HEK293T (cell line): ENCODE measurements at regions not wholly inside any gene's neighbourhood (a gene's known extent, or its start where the extent isn't known, plus 50 kb on each side); places are given as distances from the start of the nearest gene placed in this dataset.

Source experiments
- BHLHE40 ChIP-seq: fragments of 450-650 bp; IDR thresholded peaks from 2 replicates; pipeline ENCODE4 v1.6.1; 2016; ENCODE audit warnings: mild to moderate bottlenecking, moderate library complexity, borderline replicate concordance
- FOXA1 ChIP-seq: fragments of 450-650 bp; IDR thresholded peaks from 2 replicates; pipeline ENCODE4 v1.6.1; 2016; ENCODE audit warnings: mild to moderate bottlenecking
- FOXK2 ChIP-seq: fragments of 450-650 bp; IDR thresholded peaks from 2 replicates; pipeline ENCODE4 v1.6.1; 2016; ENCODE audit warnings: mild to moderate bottlenecking
- FOXM1 ChIP-seq: fragments of 450-650 bp; IDR thresholded peaks from 2 replicates; pipeline ENCODE4 v1.6.1; 2017; ENCODE audit warnings: mild to moderate bottlenecking, borderline replicate concordance
- HDGF ChIP-seq: fragments of 450-650 bp; IDR thresholded peaks from 2 replicates; pipeline ENCODE4 v1.6.1; 2017; ENCODE audit warnings: antibody characterized with exemption, borderline replicate concordance
- NFRKB ChIP-seq: fragments of 450-650 bp; IDR thresholded peaks from 2 replicates; pipeline ENCODE4 v1.6.1; 2016; ENCODE audit warnings: mild to moderate bottlenecking, moderate library complexity

DNA sequence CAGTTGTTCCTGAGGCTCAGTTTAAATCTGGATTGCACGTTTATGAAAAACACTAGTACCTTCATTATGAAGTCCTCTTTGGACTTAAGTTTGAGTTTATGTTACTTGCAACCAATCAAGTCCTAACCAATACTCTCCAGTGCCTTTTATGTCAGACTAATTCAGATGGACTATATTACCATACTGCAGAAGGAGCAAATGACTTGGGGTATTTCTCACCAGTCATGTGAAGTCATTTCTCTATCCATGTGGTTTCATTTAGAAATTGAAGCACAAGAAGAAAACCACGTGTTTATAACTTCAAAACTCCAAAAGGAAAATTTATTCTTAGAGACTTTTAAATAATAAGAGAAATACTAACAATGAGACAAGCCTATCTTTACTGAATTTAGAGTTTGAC, 201.6 kb downstream of the MBL2 start:
- no peak for TF ChIP-seq FOXM1
- TF ChIP-seq BHLHE40 = no peak
- no peak for TF ChIP-seq FOXK2
- TF ChIP-seq NFRKB = no peak
- TF ChIP-seq FOXA1 = no peak
- TF ChIP-seq HDGF = no peak
